CD14-positive monocyte (primary cell): ENCODE measurements at regions not wholly inside any gene's neighbourhood (a gene's known extent, or its start where the extent isn't known, plus 50 kb on each side); places are given as distances from the start of the nearest gene placed in this dataset.
"Not testable (repeated sequence)": the region's sequence is repeated elsewhere in the genome, so short reads cannot be mapped to it uniquely, and the experiment has no call there.

ENCODE experiments used
- DNase-seq, 3 donors: peaks; one replicate each; pipeline ENCODE4 v3.0.0-alpha.2; 2011 to 2022
- H2AFZ ChIP-seq: 2 replicates; pipeline ENCODE4 v1.6.0; 2012; ENCODE audit warnings: mild to moderate bottlenecking, low read depth, low read length, inconsistent platforms; ENCODE audit not compliant: insufficient read depth, poor library complexity, severe bottlenecking
- H3K27ac ChIP-seq, 2 donors: 1 replicate in 1 of 2; 2 replicates in 1 of 2; pipeline ENCODE4 v1.5.1; 2012 to 2013; ENCODE audit warnings: low read length in 2 of 2, control low read depth in 1 of 2, inconsistent platforms in 1 of 2, low read depth in 1 of 2, mild to moderate bottlenecking in 1 of 2
- H3K27me3 ChIP-seq, 2 donors: one replicate each; pipeline versions ENCODE4 v1.6.0 to v1.6.1; 2011 to 2013; ENCODE audit warnings: low read length in 2 of 2; ENCODE audit not compliant: control insufficient read depth in 2 of 2, insufficient read depth in 2 of 2
- H3K36me3 ChIP-seq, 2 donors: replicated peaks in 1 of 2; 1 replicate in 1 of 2; 2 replicates in 1 of 2; pipeline versions ENCODE4 v1.5.1 to v1.6.1; 2012 to 2013; ENCODE audit warnings: low read length in 2 of 2, control low read depth in 1 of 2, inconsistent platforms in 1 of 2, mild to moderate bottlenecking in 1 of 2; ENCODE audit not compliant: insufficient read depth in 2 of 2, control insufficient read depth in 1 of 2
- H3K4me1 ChIP-seq, 2 donors: 1 replicate in 1 of 2; 2 replicates in 1 of 2; pipeline versions ENCODE4 v1.5.1 to v1.6.1; 2012 to 2013; ENCODE audit warnings: low read length in 2 of 2, control low read depth in 1 of 2, inconsistent platforms in 1 of 2, mild to moderate bottlenecking in 1 of 2, moderate library complexity in 1 of 2; ENCODE audit not compliant: insufficient read depth in 2 of 2, control insufficient read depth in 1 of 2
- H3K4me2 ChIP-seq: replicated peaks from 2 replicates; pipeline ENCODE3; 2012; ENCODE audit warnings: low read length, moderate library complexity, mild to moderate bottlenecking; ENCODE audit not compliant: poor library complexity, severe bottlenecking; ENCODE audit errors: extremely low read depth
- H3K4me3 ChIP-seq, 3 experiments: fragments of 200-600 bp in 1 of 3; sonication (generic) in 1 of 3; replicated peaks in 1 of 3; 1 replicate in 2 of 3; 2 replicates in 1 of 3; pipeline ENCODE4 v1.5.1; 2011 to 2013; ENCODE audit warnings: low read length in 3 of 3, mild to moderate bottlenecking in 3 of 3, control low read depth in 2 of 3, low read depth in 2 of 3, inconsistent platforms in 1 of 3, moderate library complexity in 1 of 3
- H3K79me2 ChIP-seq: 2 replicates; pipeline ENCODE4 v1.6.0; 2012; ENCODE audit warnings: mild to moderate bottlenecking, control low read depth, inconsistent platforms, low read length, moderate library complexity; ENCODE audit not compliant: insufficient read depth
- H3K9ac ChIP-seq: 2 replicates; pipeline ENCODE4 v1.6.0; 2017; ENCODE audit warnings: low read length, mild to moderate bottlenecking; ENCODE audit not compliant: insufficient read depth, poor library complexity, severe bottlenecking
- H3K9me3 ChIP-seq, 2 donors: replicated peaks in 1 of 2; 1 replicate in 1 of 2; 2 replicates in 1 of 2; pipeline versions ENCODE4 v1.5.1 to v1.6.1; 2012 to 2013; ENCODE audit warnings: low read length in 2 of 2, control low read depth in 1 of 2; ENCODE audit not compliant: control insufficient read depth in 1 of 2, insufficient read depth in 1 of 2
- H4K20me1 ChIP-seq: 2 replicates; pipeline ENCODE4 v1.6.0; 2012; ENCODE audit warnings: mild to moderate bottlenecking, low read length, control low read depth, moderate library complexity; ENCODE audit not compliant: insufficient read depth
- H3K27ac Mint-ChIP-seq, 7 donors: one replicate each; pipeline ENCODE4 v1.8.0; 2020; ENCODE audit warnings: mild to moderate bottlenecking in 7 of 7, mixed read lengths in 7 of 7, moderate library complexity in 6 of 7, inconsistent platforms in 2 of 7
- H3K27me3 Mint-ChIP-seq, 3 donors: one replicate each; pipeline ENCODE4 v1.8.0; 2021 to 2022; ENCODE audit warnings: low read depth in 3 of 3, mild to moderate bottlenecking in 3 of 3, mixed read lengths in 3 of 3, moderate library complexity in 3 of 3, inconsistent platforms in 1 of 3
- H3K36me3 Mint-ChIP-seq, 2 donors: one replicate each; pipeline ENCODE4 v1.8.0; 2020; ENCODE audit warnings: mixed read lengths in 2 of 2, inconsistent platforms in 1 of 2, mild to moderate bottlenecking in 1 of 2
- H3K4me1 Mint-ChIP-seq: one replicate; pipeline ENCODE4 v1.8.0; 2020; ENCODE audit warnings: mild to moderate bottlenecking, mixed read lengths
- H3K4me3 Mint-ChIP-seq, 2 donors: one replicate each; pipeline ENCODE4 v1.8.0; 2020; ENCODE audit warnings: mild to moderate bottlenecking in 2 of 2, mixed read lengths in 2 of 2, moderate library complexity in 1 of 2
- H3K9me3 Mint-ChIP-seq, 7 donors: one replicate each; pipeline ENCODE4 v1.8.0; 2020 to 2022; ENCODE audit warnings: mixed read lengths in 7 of 7, mild to moderate bottlenecking in 6 of 7, moderate library complexity in 6 of 7, inconsistent platforms in 2 of 7
- CTCF ChIP-seq: fragments of 200-600 bp; IDR thresholded peaks from one replicate; pipeline ENCODE4 v1.8.0; 2022; ENCODE audit warnings: antibody characterized with exemption, mild to moderate bottlenecking
- WGBS: methylation state at CpG from one replicate; pipeline ENCODE4 v1.1.5; 2013; ENCODE audit warnings: missing lambda C conversion rate; ENCODE audit not compliant: insufficient coverage; 5-methylcytosine and 5-hydroxymethylcytosine counted together
- intact Hi-C, 2 donors: fragments of 100-400 bp; cut with micrococcal nuclease; formaldehyde crosslinking; loops; one replicate each; pipeline versions ENCODE4 v1.15.0 to v1.15.1; 2023

- Histone ChIP-seq H3K9ac (no peak overlapping the region), H3K4me1 (no peaks in the 10 kb centered on the region), H3K4me3 (no peak overlapping the region), H3K4me2 (no peak overlapping the region), H2AFZ (no peak overlapping the region), H4K20me1 (no peaks in the 10 kb centered on the region), H3K27me3 (no peaks in the 10 kb centered on the region), H3K36me3 (no peaks in the 10 kb centered on the region), H3K9me3 (no peaks in the 10 kb centered on the region), H3K79me2 (no peaks in the 10 kb centered on the region), H3K27ac (no peak overlapping the region)
- H3K27me3 Mint-ChIP-seq = no peaks in the 10 kb centered on the region
- no peak overlapping the region for H3K27ac Mint-ChIP-seq
- H3K4me1 Mint-ChIP-seq = no peaks in the 10 kb centered on the region
- 83% methylated on average over 1 of the region's 3 CpGs for WGBS
- no peaks in the 10 kb centered on the region for H3K9me3 Mint-ChIP-seq
- DNase-seq = no peak
- no peak for TF ChIP-seq CTCF
- intact Hi-C loops = no loop called here
- H3K36me3 Mint-ChIP-seq = no peaks in the 10 kb centered on the region
- no peak overlapping the region for H3K4me3 Mint-ChIP-seq
These were observed 132.9 kb upstream of the FAM3C start for GRCh38 chr7:121529003-121529402.

- H3K79me2 ChIP-seq, H3K27me3 ChIP-seq, H3K27ac Mint-ChIP-seq, H4K20me1 ChIP-seq, H3K9me3 Mint-ChIP-seq, H3K9ac ChIP-seq, H3K27ac ChIP-seq, H3K4me2 ChIP-seq, H3K36me3 Mint-ChIP-seq, H3K4me3 Mint-ChIP-seq, H3K4me1 ChIP-seq, DNase-seq, intact Hi-C loops, H3K36me3 ChIP-seq, H3K27me3 Mint-ChIP-seq, H3K4me3 ChIP-seq, H2AFZ ChIP-seq, H3K9me3 ChIP-seq, H3K4me1 Mint-ChIP-seq: not testable (repeated sequence)
- 100% methylated on average over 2 of the region's 3 CpGs for WGBS
These were observed 130.1 kb upstream of the FAM3C start for GRCh38 chr7:121526210-121526609.
